Right lobe of liver (tissue), 4 donors: ENCODE measurements at regions not wholly inside any gene's neighbourhood (a gene's known extent, or its start where the extent isn't known, plus 50 kb on each side); places are given as distances from the start of the nearest gene placed in this dataset.
"Not testable (repeated sequence)": the region's sequence is repeated elsewhere in the genome, so short reads cannot be mapped to it uniquely, and the experiment has no call there.

Source experiments
- POLR2A ChIP-seq: fragments of 450-650 bp; IDR thresholded peaks from one replicate; pipeline ENCODE4 v1.6.1; 2017; ENCODE audit warnings: antibody characterized with exemption, mild to moderate bottlenecking
- TF ChIP-seq, protein P1 (sequence below), 4 donors: fragments of 200-600 bp in 3 of 4; fragments of 450-650 bp in 1 of 4; IDR thresholded peaks; one replicate each; pipeline versions ENCODE4 v1.5.1 to v1.8.0; 2016 to 2022; ENCODE audit warnings: antibody characterized with exemption in 4 of 4, mild to moderate bottlenecking in 2 of 4
- donor health status: DM: no; HTN: no; CAD: no.
- donor health status: DM: no; HTN: no; CAD: no.
- donor health status: DM: no; HTN: yes; CAD: no.

DNA sequence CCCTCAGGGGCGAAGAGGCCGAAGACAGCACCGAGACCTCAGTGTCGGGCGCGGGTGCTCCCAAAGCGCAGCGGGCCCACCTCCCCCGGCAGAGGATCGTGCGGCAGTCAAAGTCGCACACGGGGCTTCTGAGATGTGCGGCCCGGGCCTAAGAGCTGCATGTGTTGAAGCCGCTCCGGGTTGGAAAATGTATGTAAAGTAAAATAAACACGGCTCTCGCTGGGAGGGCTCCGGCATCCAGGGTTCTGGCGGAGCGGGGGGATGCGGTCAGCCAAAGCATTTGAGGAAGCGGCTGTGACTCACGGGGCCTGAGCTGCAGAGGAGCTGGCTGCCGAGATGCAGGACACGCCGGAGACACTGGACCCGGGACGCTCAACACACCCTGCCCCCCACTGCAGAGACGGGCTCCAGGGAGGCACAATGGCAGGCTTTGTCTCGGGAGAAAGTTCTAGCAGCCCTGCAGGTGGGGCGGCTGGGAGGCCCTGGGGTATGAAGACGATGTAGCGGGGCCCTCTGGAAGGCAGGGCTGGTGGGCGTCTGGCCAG is 185.8 kb downstream of the NPIPB11 start:
- TF ChIP-seq POLR2A = not testable (repeated sequence)
- TF ChIP-seq, protein P1, sequence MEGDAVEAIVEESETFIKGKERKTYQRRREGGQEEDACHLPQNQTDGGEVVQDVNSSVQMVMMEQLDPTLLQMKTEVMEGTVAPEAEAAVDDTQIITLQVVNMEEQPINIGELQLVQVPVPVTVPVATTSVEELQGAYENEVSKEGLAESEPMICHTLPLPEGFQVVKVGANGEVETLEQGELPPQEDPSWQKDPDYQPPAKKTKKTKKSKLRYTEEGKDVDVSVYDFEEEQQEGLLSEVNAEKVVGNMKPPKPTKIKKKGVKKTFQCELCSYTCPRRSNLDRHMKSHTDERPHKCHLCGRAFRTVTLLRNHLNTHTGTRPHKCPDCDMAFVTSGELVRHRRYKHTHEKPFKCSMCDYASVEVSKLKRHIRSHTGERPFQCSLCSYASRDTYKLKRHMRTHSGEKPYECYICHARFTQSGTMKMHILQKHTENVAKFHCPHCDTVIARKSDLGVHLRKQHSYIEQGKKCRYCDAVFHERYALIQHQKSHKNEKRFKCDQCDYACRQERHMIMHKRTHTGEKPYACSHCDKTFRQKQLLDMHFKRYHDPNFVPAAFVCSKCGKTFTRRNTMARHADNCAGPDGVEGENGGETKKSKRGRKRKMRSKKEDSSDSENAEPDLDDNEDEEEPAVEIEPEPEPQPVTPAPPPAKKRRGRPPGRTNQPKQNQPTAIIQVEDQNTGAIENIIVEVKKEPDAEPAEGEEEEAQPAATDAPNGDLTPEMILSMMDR (IDR thresholded peaks at IDR 0.05) = not testable (repeated sequence)
